22Rv1 (cell line): ENCODE measurements at regions not wholly inside any gene's neighbourhood (a gene's known extent, or its start where the extent isn't known, plus 50 kb on each side); places are given as distances from the start of the nearest gene placed in this dataset.

Experiments
- H3K27ac ChIP-seq: fragments of 450-650 bp; 2 replicates; pipeline ENCODE4 v1.5.1; 2017
- CTCF ChIP-seq: fragments of 450-650 bp; IDR thresholded peaks from 2 replicates; pipeline ENCODE4 v1.5.1; 2017; ENCODE audit warnings: mild to moderate bottlenecking
- ZFX ChIP-seq: fragments of 450-650 bp; IDR thresholded peaks from 2 replicates; pipeline ENCODE4 v1.6.1; 2017; ENCODE audit warnings: antibody characterized with exemption, borderline replicate concordance

DNA sequence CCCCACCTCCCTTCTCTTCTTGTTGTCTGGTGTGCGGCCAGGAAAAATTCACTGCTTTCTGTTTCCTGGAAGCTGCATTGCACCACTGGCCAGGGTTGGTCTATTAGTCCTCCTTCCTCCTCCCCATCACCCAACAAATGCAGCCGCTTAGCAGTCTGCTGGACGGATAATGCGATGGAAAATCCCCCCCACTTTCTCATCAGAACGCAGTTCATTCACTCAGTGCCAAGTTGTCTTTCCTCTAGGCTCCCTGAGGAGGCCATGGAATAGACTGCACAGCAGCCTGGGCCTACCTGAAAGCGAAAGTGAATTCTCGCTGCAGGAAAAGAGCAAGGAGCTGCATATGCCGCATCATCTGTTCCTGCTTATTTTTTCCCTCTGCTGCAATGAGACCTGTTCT is 513.6 kb downstream of the METTL15 start:
- TF ChIP-seq CTCF (no peak), ZFX (no peak)
- no peak overlapping the region for H3K27ac ChIP-seq

- no peak overlapping the region for H3K27ac ChIP-seq
- TF ChIP-seq CTCF, result no peak
- no peak for TF ChIP-seq ZFX
Observed at GRCh38 chr11:28619846-28620540, 511.8 kb downstream of the METTL15 start.

DNA sequence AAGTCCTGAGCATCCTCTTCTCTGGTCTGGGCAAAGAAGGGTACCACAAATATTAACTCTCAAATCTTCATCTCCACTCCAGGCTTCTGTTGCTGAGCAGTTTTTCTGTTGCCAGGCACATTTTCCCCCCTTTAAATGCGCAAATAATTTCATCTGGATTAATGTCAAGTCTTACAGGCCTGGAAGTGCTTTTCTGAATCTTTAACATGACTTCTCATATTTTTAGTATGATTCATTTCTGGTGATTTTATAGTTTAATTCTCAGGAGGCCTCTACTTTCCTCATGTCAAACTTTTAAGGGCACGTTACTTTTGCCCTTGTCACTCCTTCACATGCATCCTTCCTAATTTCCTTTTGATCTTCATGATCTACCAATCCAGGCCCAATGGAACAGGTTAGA is 510.2 kb downstream of the METTL15 start:
- no peak for TF ChIP-seq ZFX
- no peak for TF ChIP-seq CTCF
- H3K27ac ChIP-seq, result no peak overlapping the region

GRCh38 chr11:28616160-28616965 is 508.2 kb downstream of the METTL15 start:
- TF ChIP-seq ZFX, result no peak
- no peak for TF ChIP-seq CTCF
- H3K27ac ChIP-seq, result no peak overlapping the region

- TF ChIP-seq CTCF (no peak), ZFX (no peak)
- no peak overlapping the region for H3K27ac ChIP-seq
Observed at GRCh38 chr11:28615542-28615941, 507.4 kb downstream of the METTL15 start.

DNA sequence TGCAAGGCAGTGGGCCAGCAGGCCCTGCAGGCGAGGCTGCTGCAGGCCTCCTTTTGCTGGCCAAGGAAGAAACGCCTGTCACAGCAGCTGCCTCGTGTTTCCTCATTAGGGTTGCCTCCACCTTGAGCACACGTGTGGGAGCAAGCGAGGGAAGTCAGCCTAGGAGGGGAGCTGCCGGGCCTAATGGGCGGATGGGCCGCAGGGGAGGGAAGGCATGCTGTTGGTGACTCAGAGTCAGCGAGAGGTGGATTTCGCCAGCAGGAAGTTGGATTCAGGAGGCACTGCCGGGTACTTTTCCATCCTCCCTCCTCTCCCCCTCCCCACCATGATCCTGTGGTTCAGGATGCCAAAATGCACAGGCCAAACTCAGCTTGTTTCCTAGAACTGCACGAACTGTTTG is 498.7 kb downstream of the METTL15 start:
- no peak overlapping the region for H3K27ac ChIP-seq
- TF ChIP-seq CTCF, result no peak
- no peak for TF ChIP-seq ZFX

DNA sequence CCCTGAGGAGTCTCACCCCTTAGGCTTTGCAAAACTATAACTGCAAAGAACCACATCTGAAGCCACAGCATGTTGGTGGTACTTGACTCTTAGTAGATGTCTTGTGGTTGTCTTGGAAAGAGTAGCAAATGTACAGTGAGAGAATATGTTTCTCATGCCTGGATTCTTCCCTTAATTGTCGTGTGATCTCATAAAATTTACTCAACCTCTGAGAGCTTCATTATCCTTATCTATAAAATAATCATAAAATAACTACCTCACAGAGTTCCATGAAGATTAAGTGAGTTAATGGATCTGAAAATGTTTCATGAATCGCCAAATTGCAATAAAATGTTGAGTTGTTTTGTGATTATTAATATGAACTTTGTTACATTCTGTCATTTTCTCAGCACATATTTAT is 491.5 kb downstream of the METTL15 start:
- TF ChIP-seq ZFX (no peak), CTCF (no peak)
- H3K27ac ChIP-seq, result no peak overlapping the region
